Small intestine (tissue), 7 donors: ENCODE measurements at regions not wholly inside any gene's neighbourhood (a gene's known extent, or its start where the extent isn't known, plus 50 kb on each side); places are given as distances from the start of the nearest gene placed in this dataset.
A peak's percentile ranks its signal among the peaks of the same experiment; 100 is the strongest.

Experiments
- DNase-seq, 2 donors: peaks; one replicate each; pipeline versions ENCODE4 v3.0.0 to v3.0.0-alpha.2; 2013
- FAIRE-seq: peaks from 2 replicates; lab custom pipeline; 2012; peaks lifted over from hg19 to GRCh38; lab: Jason Lieb, UNC
- H3K27ac ChIP-seq, 3 donors: one replicate each; pipeline ENCODE4 v1.5.1; 2013; ENCODE audit warnings: low read length in 2 of 3, mild to moderate bottlenecking in 2 of 3, control low read depth in 1 of 3, inconsistent platforms in 1 of 3, low read depth in 1 of 3, moderate library complexity in 1 of 3
- H3K27me3 ChIP-seq, 3 donors: one replicate each; pipeline ENCODE4 v1.6.1; 2013; ENCODE audit warnings: low read length in 3 of 3, inconsistent platforms in 1 of 3; ENCODE audit not compliant: control insufficient read depth in 3 of 3, insufficient read depth in 3 of 3
- H3K36me3 ChIP-seq, 3 donors: one replicate each; pipeline ENCODE4 v1.6.1; 2013; ENCODE audit warnings: low read length in 3 of 3, inconsistent platforms in 1 of 3, low read depth in 1 of 3, mild to moderate bottlenecking in 1 of 3, moderate library complexity in 1 of 3; ENCODE audit not compliant: control insufficient read depth in 3 of 3, insufficient read depth in 2 of 3
- H3K4me1 ChIP-seq, 3 donors: one replicate each; pipeline ENCODE4 v1.6.1; 2013; ENCODE audit warnings: low read length in 2 of 3, inconsistent platforms in 1 of 3, low read depth in 1 of 3, mild to moderate bottlenecking in 1 of 3, moderate library complexity in 1 of 3; ENCODE audit not compliant: control insufficient read depth in 3 of 3, insufficient read depth in 2 of 3
- H3K4me3 ChIP-seq, 3 donors: one replicate each; pipeline ENCODE4 v1.5.1; 2013; ENCODE audit warnings: low read length in 3 of 3, control low read depth in 1 of 3, inconsistent platforms in 1 of 3, low read depth in 1 of 3, mild to moderate bottlenecking in 1 of 3, moderate library complexity in 1 of 3
- H3K9me3 ChIP-seq, 2 donors: one replicate each; pipeline ENCODE4 v1.6.1; 2013; ENCODE audit warnings: low read depth in 1 of 2, low read length in 1 of 2; ENCODE audit not compliant: control insufficient read depth in 2 of 2, insufficient read depth in 1 of 2
- WGBS, 3 donors: extraction: QIAGEN DNeasy Blood & Tissue Kit; methylation state at CpG; one replicate each; pipeline ENCODE4 v1.1.7; 2013; 5-methylcytosine and 5-hydroxymethylcytosine counted together
- donor health status: healthy with polysubstance abuse.
- donor health status: control.
- donor health status: control.
- donor health status: Bipolar disorder and iron deficiency.
- donor health status: healthy.

- FAIRE-seq (no peak), DNase-seq (no peak)
- Histone ChIP-seq H3K4me3 (no peak overlapping the region), H3K27ac (no peak overlapping the region), H3K9me3 (no peaks in the 10 kb centered on the region), H3K36me3 (no peaks in the 10 kb centered on the region), H3K4me1 (no peaks in the 10 kb centered on the region), H3K27me3 (no peaks in the 10 kb centered on the region)
Measured at GRCh38 chr12:74440469-74440868, 97.2 kb upstream of the ATXN7L3B start.

DNA sequence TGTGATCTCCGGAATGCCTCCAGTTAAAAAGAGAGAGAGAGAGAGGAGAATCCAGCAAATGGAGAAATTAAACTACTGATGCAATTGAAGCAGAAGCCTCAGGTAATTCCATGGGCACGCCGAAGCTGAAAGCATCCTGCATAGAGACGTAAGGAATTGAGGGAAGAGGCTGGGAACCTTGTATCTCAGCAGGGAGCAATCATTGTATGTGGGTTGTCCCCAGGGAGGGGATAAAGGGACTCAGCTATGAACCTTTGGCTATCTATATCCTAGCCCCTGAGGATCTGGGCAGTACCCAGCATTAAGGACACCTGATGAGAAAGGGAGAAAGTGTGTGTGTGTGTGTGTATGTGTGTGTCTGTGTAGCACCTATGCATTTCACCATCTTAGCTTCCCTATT lies 95.8 kb upstream of the ATXN7L3B start:
- Histone ChIP-seq H3K27ac (no peak overlapping the region), H3K4me1 (no peaks in the 10 kb centered on the region), H3K27me3 (no peaks in the 10 kb centered on the region), H3K4me3 (no peak overlapping the region), H3K9me3 (no peaks in the 10 kb centered on the region), H3K36me3 (no peaks in the 10 kb centered on the region)
- no peak for FAIRE-seq
- no peak for DNase-seq
- 76 to 81% (median 77%) methylated on average over 4 of the region's 4 CpGs for WGBS, 3 donors

GRCh38 chr12:74446466-74446865 lies 91.2 kb upstream of the ATXN7L3B start:
- Histone ChIP-seq H3K27me3 (no peaks in the 10 kb centered on the region), H3K4me1 (no peaks in the 10 kb centered on the region), H3K36me3 (no peaks in the 10 kb centered on the region), H3K9me3 (no peaks in the 10 kb centered on the region), H3K27ac (no peak overlapping the region), H3K4me3 (no peak overlapping the region)
- DNase-seq (no peak), FAIRE-seq (no peak)
- WGBS, 3 donors: 54 to 68% (median 66%) methylated on average over 2 of the region's 2 CpGs

DNA sequence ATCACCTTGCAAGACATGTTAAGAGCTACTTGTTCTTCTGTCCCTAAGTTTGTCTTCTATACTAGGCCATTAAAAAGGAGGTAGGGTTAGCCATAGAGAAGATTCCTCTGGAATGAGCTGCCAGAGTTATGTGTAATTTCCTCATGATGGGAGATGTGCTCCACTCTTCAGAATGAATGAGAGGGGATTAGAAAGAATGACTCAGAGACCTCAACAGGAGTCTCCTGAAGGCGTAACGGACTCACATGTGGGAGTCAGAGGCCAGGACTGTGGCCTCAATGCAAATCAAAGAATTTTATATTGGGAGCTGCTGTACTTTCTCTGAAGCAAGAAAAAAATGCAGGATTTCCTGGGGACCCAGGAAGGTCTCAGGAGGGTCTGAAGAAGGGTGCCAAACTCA lies 87.8 kb upstream of the ATXN7L3B start:
- Histone ChIP-seq H3K27ac (no peak overlapping the region), H3K9me3 (no peaks in the 10 kb centered on the region), H3K4me1 (no peaks in the 10 kb centered on the region), H3K27me3 (no peaks in the 10 kb centered on the region), H3K4me3 (no peak overlapping the region), H3K36me3 (no peaks in the 10 kb centered on the region)
- DNase-seq (no peak), FAIRE-seq (no peak)
- WGBS, 3 donors: 66 to 93% (median 83%) methylated on average over 2 of the region's 2 CpGs

GRCh38 chr12:74454109-74454508 lies 83.5 kb upstream of the ATXN7L3B start:
- FAIRE-seq (no peak), DNase-seq (peak in 1 of 2 donors; percentile 12)
- WGBS, 3 donors: 27 to 76% (median 46%) methylated on average over 1 of the region's 1 CpG
- Histone ChIP-seq H3K4me1 (no peaks in the 10 kb centered on the region), H3K27ac (no peak overlapping the region), H3K9me3 (no peaks in the 10 kb centered on the region), H3K4me3 (no peak overlapping the region), H3K36me3 (no peaks in the 10 kb centered on the region), H3K27me3 (no peaks in the 10 kb centered on the region)

DNA sequence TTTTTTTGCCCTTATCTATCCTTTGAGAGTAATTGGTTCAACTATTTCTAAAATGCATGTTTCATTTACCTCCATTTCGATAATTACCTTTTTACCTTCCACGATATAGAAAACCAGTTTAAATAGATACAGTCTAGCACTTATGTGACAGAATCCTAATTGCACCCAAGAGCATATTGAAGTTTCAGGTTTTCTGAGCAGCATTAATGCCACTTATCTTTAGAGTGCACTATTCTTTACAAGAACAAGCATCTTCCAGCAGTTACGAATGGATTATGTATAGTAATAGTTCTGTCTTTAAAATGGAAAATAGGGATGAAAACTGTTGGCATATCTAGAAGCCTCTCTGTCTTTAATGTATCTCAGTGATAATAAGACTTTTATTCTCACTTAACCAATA lies 82.2 kb upstream of the ATXN7L3B start:
- no peaks in the 10 kb centered on the region for H3K27me3 ChIP-seq
- no peak for FAIRE-seq
- WGBS, 3 donors: 84 to 94% (median 91%) methylated on average over 3 of the region's 3 CpGs
- no peak overlapping the region for H3K27ac ChIP-seq
- H3K4me3 ChIP-seq: no peak overlapping the region
- H3K4me1 ChIP-seq: no peaks in the 10 kb centered on the region
- H3K9me3 ChIP-seq: no peaks in the 10 kb centered on the region
- no peak for DNase-seq
- no peaks in the 10 kb centered on the region for H3K36me3 ChIP-seq

DNA sequence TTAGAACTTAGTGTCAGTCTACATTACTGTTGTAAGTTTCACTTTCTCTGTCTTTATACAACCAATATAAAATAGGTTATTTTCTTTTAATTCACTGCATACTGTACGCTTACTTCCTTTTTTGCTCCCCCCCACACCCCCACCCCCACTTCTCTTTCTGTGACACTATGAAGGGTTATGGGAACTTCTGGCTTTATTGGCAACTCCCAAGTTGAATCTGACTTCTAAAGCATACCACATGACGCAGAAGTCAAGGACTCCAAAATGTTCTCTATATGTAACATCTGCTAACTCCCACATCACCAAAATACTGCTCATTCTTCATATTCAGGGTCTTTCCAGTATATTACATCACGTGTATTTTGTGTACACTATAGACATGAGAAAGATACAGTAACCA lies 81.2 kb upstream of the ATXN7L3B start:
- Histone ChIP-seq H3K4me3 (no peak overlapping the region), H3K9me3 (no peaks in the 10 kb centered on the region), H3K27me3 (no peaks in the 10 kb centered on the region), H3K36me3 (no peaks in the 10 kb centered on the region), H3K27ac (no peak overlapping the region), H3K4me1 (no peaks in the 10 kb centered on the region)
- no peak for DNase-seq
- no peak for FAIRE-seq
- WGBS, 3 donors: 73 to 85% (median 81%) methylated on average over 3 of the region's 3 CpGs

- WGBS, 3 donors: 68 to 78% (median 75%) methylated on average over 4 of the region's 4 CpGs
- DNase-seq: no peak
- no peak overlapping the region for H3K4me3 ChIP-seq
- H3K36me3 ChIP-seq: no peaks in the 10 kb centered on the region
- no peak overlapping the region for H3K27ac ChIP-seq
- H3K9me3 ChIP-seq: no peaks in the 10 kb centered on the region
- no peak for FAIRE-seq
- no peaks in the 10 kb centered on the region for H3K27me3 ChIP-seq
- H3K4me1 ChIP-seq: no peaks in the 10 kb centered on the region
Measured at GRCh38 chr12:74468401-74468800, 69.2 kb upstream of the ATXN7L3B start.

DNA sequence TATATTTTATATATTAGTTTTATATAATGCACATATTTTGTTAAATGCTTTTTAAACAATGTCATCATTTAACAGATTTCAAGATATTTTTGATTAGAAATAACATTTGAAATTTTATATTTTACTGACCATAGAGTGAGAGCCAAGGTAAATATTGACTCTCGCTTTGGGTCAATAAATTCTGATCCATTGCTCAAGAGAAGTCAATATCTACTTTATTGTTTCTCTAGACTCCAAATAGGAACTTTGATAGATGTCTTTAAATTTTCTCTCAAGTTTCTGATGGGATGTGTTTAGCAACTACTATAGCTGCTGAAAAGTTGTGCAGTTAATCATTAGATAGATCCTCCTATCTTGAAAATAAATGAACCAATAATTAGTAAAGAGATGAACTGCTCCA lies 61.4 kb upstream of the ATXN7L3B start:
- Histone ChIP-seq H3K27ac (no peak overlapping the region), H3K4me3 (no peak overlapping the region), H3K4me1 (no peaks in the 10 kb centered on the region), H3K36me3 (no peaks in the 10 kb centered on the region), H3K9me3 (no peaks in the 10 kb centered on the region), H3K27me3 (no peaks in the 10 kb centered on the region)
- no peak for DNase-seq
- peak; percentile 98 for FAIRE-seq
- WGBS, 3 donors: 28 to 73% (median 39%) methylated on average over 1 of the region's 1 CpG
